GM19463 (cell line): ENCODE measurements at regions not wholly inside any gene's neighbourhood (a gene's known extent, or its start where the extent isn't known, plus 50 kb on each side); places are given as distances from the start of the nearest gene placed in this dataset.
"Not testable (repeated sequence)": the region's sequence is repeated elsewhere in the genome, so short reads cannot be mapped to it uniquely, and the experiment has no call there.

ENCODE experiments used
- ATAC-seq: cut with Tn5 transposase; IDR thresholded peaks from one replicate; pipeline ENCODE4 v1.9.1; 2021; ENCODE audit warnings: mild to moderate bottlenecking, moderate library complexity; ENCODE audit not compliant: unreplicated experiment

DNA sequence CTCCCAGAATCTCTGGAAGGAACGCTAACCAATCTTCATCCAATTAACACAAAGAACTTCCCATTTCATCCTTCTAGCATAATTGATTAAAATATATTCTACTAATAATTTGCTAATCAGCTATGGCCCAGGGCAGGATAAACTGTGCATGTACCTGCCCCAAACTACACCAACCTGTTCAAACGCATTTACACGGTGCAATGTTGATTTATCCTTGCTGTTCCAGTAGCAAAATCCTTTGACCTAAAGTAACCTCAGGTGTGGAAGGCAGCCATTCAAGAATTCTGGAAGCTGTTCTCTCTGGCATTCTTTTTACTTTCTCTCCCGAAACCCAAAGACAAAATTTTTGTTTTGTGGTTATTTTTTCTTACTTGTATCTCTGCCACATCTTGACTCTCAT, 309.4 kb downstream of the ZNF674 start:
- ATAC-seq, result no peak

DNA sequence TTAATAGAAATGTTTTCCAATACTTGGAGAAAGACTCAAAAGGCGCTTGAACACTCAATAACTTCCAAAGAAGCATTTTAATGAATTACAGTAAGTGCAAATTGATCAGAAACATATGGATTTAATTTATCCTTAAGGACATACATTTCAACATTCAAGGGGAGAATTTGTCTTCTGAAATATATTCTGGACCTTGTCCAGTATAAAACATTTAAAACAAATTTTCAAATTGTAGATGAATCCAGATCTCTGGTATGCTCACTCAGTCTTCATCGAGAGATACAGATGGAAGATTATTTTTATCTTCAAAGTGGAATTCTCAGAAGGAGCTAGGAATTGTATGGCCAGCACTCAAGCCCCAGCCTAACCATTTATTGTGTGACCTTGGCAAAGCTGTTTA, 310.4 kb downstream of the ZNF674 start:
- ATAC-seq, result no peak

DNA sequence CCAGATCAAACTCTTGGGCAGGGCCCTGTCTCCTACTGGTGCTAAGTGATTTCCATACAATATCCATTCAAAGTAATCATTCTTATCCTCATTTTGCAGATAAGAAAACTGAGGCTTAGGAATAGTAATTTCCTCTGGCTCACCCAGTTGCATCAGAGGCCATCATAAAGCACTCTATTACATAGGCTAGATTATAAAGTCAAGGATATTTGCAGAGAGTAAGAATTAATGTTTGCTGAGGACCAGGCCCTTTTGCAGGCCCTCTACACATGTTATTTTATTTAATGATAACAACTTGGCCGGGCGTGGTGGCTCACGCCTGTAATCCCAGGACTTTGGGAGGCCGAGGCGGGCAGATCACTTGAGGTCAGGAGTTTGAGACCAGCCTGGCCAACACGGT, 316.8 kb downstream of the ZNF674 start:
- ATAC-seq, result no peak

DNA sequence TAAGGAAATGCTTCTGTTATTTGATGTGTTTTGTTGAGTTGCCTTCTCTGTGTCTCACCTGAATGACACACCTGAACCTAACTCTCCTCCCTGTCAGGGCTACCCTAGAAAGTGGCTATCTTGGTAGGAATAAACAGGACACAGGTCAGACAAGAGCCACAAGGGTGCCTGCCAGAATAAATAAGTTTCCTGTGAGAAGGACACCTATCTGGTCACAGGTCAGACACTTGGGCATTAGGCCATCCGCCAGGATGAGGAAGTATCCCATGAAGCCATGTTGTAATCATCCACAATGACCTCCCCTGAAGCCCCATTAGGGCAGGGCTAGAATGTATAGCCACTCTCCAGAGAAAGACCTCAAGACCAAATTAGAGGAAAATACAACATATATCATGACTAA, 318.8 kb downstream of the ZNF674 start:
- ATAC-seq, result no peak

DNA sequence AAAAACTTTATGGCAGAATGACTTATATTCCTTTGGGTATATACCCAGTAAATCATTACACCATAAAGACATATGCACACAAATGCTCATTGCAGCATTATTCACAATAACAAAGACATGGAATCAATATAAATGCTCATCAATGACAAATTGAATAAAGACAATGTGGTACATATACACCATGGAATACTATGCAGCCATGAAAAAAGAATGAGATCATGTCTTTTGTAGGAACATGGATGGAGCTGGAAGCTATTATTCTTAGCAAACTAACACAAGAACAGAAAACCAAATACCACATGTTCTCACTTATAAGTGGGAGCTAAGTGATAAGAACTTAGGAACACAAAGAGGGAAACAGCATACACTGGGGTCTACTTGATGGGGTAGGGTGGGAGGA, 321.7 kb downstream of the ZNF674 start:
- not testable (repeated sequence) for ATAC-seq

DNA sequence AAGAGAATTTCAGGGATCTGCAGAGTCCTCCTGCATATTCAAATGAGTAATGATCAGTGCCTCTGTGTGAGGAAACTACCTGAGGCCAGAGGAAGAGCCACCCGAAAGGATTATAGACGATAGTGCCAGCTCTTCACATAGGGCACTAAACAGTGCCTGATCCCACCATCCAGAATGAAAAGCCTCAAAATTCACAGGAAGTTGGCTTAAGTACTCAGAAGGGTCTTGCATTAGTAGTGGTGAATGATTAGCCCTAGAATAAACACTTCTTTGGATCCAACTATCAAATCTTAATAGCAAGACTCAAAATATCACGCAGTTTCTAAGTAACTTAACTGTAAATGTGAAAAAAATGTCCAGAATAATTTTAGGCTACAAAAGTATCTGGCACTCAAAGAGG, 324.4 kb downstream of the ZNF674 start:
- ATAC-seq, result no peak

DNA sequence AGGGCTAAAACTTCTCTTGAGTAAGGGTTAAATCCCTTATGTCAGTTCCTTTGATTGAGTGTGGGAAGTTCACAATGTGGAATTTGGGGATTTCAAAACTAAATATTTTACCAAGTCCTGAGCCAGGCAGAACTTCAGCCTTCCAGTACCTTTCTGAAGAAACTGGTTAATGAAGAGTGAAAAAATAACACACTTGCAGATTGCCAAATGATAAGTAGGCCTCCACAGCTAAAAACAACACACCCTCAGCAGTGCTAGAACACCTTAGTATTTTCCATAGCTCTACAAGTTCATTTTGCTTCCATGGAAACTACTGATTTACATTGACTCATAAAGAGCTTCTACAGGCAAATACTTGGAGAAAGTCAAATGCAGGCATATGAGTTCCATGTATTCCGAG, 326.8 kb downstream of the ZNF674 start:
- no peak for ATAC-seq

DNA sequence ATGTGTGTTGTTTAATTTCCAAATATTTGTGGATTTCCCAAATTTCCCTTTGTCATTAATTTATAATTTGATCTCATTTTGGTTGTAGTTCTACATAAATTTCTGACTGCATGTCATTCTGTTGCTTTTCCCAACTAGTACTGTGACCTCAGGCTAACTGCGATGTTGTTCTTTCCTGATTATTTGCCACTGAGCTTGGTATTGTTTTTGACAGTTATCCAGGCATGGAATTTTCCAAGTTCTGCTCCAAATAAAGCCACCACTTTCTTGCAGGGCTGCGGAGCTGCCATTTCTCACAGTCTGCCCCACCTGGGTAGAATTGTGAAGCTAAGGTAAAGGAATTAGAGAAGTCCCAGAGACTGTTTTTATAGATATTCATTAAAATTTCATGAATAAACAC, 328.8 kb downstream of the ZNF674 start:
- ATAC-seq, result no peak

DNA sequence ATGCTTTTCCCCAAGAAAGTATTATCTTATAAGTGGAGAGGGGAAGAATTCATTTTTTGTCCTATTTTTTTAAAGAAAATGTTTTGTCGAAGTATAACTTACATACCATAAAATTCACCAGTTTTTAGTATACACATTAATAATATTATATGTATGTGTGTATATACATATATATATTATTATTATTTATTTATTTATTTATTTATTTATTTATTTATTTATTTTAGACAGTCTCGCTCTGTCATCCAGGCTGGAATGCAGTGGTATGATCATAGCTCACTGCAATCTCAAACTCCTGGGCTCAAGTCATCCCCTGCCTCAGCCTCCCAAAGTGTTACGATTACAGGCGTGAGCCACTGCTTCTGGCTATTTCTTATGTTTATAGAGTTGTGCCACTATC, 334.1 kb downstream of the ZNF674 start:
- ATAC-seq, result no peak

DNA sequence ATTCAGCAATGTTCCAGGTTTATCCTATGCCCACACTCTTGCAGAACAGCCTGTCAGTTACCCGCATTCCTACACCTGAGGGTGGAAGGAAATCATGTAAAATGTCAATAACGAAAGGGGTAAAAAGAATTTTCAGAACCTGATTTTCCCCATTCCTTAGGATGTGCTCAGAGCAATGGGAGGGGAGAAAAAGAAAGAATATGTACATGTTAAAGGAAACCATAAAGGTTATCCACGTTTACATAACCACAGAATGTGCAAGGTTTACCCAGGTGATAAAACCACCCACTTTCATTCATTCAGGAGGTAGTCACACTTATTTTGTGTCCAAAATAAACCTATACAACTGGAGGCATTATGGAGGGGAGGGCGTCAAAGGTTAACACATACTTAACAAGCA, 335.5 kb downstream of the ZNF674 start:
- no peak for ATAC-seq

DNA sequence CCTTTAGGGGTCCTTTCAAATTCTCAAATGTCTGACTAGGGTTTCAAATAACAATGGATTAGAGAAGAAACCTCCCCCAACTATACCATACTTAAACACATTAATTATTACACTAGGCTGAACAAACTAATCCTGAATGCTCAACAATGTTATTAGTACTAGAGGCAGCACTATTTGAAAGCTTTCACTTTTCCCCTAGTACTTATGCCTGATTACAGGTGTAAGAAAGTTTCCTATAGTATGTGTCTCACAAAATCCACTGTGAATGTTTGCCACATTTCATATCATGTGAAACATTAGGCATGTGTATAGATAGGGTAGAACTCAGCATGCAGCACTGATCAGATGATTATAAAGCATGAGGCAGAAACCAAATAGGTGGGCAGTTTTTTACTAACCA, 336.2 kb downstream of the ZNF674 start:
- ATAC-seq, result no peak

DNA sequence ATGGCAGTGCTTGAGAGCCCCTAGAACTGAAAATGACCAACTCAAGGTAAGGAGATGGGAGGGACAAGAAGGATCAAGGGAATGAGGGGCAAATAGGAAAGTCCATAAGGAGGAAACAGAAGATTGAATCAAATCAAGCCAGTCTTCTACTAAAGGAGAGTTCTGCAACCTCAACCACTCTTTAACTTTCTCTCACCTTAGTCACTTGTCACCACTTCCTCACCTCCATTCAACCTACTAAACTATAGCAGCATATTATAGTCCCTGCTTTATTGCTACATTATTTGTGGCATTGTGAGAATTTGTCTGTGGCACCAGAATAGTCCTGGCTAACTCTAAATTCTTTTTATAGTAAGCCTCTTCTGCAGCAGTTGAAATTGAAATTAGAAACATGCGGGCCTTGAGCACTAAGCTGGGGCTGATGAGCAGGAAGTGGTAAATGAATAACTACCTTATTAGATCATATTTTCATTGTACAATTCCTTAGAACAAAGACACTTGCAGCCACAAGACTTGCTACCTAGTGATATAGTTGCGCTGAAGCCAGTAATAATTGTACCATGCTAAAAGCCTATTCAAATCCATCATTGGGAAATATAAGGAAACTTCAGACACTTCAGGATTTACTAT, 336.9 kb downstream of the ZNF674 start:
- peak; percentile 52 for ATAC-seq

DNA sequence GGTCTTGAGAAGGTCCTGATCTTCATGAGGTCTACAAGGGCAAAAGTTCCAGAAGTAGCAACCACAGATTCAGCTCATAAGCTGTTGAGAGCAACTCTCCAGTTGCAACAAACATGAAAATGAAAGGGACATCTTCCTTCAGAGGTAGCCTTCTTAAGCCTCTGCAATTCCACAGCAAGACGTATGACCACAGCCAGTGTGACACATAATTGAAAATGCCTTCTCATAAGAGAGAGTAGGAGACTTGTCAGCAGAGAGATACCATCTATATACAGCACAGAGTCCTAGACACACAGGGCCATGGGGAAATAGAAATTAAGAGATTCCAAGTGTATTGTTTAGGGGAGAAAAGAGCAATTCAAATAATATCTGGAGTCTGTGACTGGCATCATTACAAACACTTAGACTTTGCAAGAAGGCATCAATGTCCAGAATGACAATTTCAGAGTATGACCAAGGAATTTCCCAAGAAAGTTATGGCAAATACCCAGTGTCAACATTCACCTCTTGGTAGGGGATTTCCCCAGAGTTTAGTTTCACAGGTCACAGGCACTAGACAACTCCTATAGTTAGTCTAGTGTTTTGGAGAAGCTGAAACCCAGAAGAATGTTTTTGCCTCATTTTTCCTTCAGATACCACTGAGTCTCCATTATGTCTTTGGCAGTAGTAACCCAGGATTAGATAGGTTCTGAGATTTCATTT, 340.3 kb downstream of the ZNF674 start:
- no peak for ATAC-seq

DNA sequence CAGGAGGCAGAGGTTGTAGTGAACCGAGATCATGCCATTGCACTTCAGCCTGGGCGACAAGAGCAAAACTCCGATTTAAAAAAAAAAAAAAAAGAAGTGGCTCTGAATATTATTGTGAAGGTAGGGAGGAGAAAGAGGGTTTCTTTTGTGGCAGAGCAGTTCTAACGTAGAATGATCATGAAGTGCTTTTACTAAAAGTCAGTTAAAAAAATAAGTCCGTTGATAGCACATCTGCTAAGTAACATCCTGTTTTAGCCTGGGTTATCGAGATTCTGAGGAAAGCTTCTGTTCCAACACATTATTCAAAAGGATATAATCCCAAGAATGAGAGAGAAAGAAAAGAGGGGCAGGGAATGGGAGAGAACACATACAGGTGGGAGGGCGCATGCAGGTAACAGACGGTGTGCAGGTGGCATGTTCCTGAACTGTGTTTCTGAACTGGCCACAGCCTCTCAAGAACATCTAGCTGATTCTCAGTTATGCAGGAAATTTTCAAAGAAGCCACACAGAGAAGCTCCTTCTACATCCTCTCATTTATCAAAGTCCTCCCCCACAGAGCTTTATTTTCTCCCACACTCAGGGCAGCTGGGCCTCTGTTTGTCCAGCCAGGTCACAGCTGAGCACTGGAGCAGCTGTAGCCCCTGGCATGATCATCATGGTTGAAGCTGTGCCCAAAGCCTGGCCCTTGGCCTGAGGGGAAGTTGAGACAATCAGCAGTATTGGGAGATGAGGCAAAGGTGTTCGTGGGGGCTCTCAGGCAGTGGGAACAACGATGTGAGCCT, 342.3 kb downstream of the ZNF674 start:
- no peak for ATAC-seq

DNA sequence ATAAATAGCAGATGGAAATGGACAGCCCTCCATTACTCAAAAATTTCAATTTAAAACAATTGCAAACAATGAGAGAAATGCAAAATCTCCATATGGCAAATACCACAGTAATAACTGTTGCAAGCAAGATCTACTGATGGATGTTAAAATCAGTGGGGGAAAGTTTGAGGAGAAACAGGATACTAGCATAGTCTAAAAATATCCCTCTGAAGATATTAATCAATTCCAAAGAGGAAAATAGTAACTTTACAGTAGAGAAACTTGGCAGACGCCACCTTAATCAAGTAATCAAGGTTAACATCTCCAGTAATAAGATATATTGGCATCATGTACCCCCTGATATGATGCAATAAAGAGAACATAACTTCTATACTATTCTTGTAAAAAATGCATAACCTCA, 344.8 kb downstream of the ZNF674 start:
- no peak for ATAC-seq

DNA sequence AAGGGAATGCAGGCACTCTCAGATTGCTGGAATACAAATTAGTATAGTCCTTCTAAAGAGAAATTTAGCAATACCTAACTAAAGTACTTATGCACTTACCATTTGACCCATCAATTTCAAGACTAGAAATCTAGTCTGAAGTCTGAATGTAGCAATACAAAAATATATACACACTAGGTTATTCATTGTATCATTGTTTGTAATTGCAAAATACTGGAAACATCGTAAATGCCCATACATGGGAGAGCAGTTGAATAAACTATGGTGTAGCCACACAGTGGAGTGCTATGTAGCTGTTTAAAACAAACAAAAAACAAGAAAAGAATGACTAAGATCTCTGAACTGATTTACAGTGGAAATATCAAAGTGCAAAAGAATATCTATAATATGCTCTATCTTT, 346.4 kb downstream of the ZNF674 start:
- no peak for ATAC-seq

DNA sequence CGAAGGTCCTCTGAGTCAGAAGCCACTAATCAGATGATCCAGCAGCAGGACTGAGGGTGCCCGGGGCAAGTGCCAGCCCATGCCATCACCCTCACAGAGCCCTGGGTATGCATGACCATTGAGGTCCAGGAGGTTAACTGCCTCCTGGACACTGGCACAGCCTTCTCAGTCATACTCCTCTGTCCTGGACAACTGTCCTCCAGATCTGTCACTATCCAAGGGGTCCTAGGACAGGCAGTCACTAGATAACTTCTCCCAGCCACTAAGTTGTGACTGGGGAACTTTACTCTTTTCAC, 358.5 kb downstream of the ZNF674 start:
- not testable (repeated sequence) for ATAC-seq

DNA sequence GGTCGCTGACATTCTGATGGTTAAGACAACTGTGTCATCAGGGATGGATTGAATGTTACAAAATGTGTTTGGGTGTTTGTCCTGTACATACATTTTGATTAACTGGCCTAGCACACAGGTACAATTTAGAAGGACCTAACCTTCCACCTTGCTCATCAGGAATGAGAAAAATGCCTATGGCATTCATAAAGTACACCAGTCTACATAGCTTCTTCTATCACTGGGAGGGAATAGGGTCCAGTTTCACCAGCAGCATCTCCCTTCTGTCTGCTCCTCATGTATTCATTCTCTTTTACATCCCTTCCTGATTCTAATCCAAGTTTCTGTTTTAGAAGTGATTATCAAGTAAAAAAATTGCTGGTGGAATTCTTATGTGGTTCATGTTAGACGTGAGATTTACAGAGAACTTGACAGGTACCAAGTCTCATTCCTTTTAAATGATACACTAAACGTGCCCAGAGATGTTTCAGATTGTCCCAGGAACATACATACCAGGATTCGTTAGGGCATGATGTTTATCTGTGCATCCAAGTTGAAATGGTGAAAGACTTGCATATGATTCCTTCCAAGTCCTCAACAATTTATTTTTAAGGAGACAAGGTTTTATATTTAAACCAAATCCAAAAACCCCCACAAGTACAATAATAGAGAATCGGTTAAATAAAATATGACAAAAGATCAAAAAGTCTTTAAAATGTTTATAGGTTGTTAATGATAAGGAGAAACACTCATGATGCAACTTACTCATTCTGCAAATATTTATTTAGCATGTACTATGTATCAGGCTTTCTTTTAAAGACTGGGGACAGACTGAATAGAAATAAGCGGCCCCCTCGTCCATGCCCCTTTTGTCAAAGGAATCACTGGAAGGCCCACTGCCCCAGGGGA, 359.1 kb downstream of the ZNF674 start:
- ATAC-seq, result no peak

DNA sequence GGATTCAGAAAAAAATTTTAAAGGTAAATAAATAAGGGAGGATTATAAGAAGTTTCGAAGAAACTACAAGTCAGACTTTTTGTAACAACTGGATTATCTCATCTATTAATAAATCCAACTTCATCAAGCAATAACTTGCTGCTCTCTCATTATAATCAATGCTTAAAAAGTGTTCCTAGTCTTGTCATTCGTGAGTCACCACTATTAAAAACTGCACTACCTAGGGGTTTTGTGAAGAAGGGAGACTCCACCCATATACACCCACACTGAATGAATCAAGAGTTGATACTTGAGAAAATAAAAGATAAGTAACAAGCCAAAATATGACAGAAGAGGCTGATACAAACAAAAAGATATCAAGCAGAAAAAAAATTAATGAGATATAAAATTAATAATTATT, 360.5 kb downstream of the ZNF674 start:
- no peak for ATAC-seq

DNA sequence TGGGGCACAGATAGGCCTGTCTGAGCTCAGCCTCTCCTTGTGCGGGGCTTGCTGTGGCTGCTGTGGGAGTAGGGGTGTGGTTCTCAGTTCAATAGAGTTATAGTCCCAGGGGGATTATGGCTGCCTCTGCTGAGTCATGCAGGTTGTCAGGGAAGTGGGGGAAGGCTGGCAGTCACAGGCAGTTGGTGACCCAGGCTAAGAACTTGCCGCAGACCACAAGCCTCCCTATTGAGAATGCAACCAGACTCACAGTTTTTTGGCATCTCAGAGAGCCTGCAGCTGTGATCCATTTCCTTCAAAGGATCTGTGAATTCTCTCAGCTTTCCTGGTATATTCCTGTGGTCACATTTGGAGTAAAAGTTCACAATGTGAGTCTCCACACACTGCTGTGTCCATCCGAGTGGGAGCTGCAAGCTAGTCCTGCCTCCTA, 364.9 kb downstream of the ZNF674 start:
- peak; percentile 95 for ATAC-seq

DNA sequence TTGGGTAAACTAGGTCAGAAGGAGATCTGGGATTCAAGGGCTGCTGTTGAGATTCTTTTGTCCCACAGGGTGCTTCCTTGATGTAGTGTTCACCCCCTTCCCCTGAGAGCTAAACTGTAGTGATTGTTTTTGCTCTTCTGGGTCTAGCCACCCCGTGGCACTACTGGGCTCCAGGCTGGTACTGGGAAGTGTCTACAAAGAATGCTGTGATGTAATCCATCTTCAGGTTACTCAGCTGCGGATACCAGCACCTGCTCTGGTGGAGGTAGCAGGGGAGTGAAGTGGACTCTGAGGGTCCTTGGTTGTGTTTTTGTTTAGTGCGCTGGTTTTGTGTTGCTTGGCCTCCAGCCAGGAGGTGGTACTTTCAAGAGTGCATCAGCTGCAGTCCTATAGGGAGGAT, 365.5 kb downstream of the ZNF674 start:
- ATAC-seq, result peak; percentile 10
